Muscle layer of duodenum (tissue), 2 donors: ENCODE measurements at regions not wholly inside any gene's neighbourhood (a gene's known extent, or its start where the extent isn't known, plus 50 kb on each side); places are given as distances from the start of the nearest gene placed in this dataset.

ENCODE experiments used
- H3K27ac ChIP-seq: one replicate; pipeline ENCODE4 v1.7.0; 2013; ENCODE audit warnings: mild to moderate bottlenecking, low read length
- H3K27me3 ChIP-seq: one replicate; pipeline ENCODE4 v1.7.0; 2013; ENCODE audit warnings: low read depth, mild to moderate bottlenecking, control low read depth, low read length
- H3K36me3 ChIP-seq, 2 donors: one replicate each; pipeline ENCODE4 v1.7.0; 2013; ENCODE audit warnings: low read length in 2 of 2, control low read depth in 1 of 2, mild to moderate bottlenecking in 1 of 2; ENCODE audit not compliant: insufficient read depth in 2 of 2, control insufficient read depth in 1 of 2
- H3K4me1 ChIP-seq, 2 donors: one replicate each; pipeline ENCODE4 v1.7.0; 2013; ENCODE audit warnings: low read length in 2 of 2, mild to moderate bottlenecking in 2 of 2, control low read depth in 1 of 2, moderate library complexity in 1 of 2; ENCODE audit not compliant: insufficient read depth in 2 of 2, control insufficient read depth in 1 of 2
- H3K4me3 ChIP-seq, 2 donors: one replicate each; pipeline ENCODE4 v1.7.0; 2013; ENCODE audit warnings: low read length in 2 of 2, low read depth in 1 of 2, mild to moderate bottlenecking in 1 of 2
- H3K9me3 ChIP-seq, 2 donors: one replicate each; pipeline ENCODE4 v1.7.0; 2013; ENCODE audit warnings: low read length in 2 of 2, control low read depth in 1 of 2, mild to moderate bottlenecking in 1 of 2; ENCODE audit not compliant: control insufficient read depth in 1 of 2
- donor health status: healthy.

GRCh38 chr12:91931111-91931510 lies 214.5 kb downstream of the BTG1 start:
- H3K4me1 ChIP-seq = peaks cover 0 to 9% of the 10 kb centered on the region in 2 donors
- no peak overlapping the region for H3K4me3 ChIP-seq
- H3K27me3 ChIP-seq = no peaks in the 10 kb centered on the region
- no peaks in the 10 kb centered on the region for H3K36me3 ChIP-seq
- H3K27ac ChIP-seq = no peak overlapping the region
- no peaks in the 10 kb centered on the region for H3K9me3 ChIP-seq

GRCh38 chr12:91928501-91928900 lies 217.1 kb downstream of the BTG1 start:
- Histone ChIP-seq H3K4me3 (no peak overlapping the region), H3K9me3 (no peaks in the 10 kb centered on the region), H3K4me1 (peaks cover 0 to 6% of the 10 kb centered on the region in 2 donors), H3K27ac (no peak overlapping the region), H3K36me3 (no peaks in the 10 kb centered on the region), H3K27me3 (no peaks in the 10 kb centered on the region)

- Histone ChIP-seq H3K27me3 (no peaks in the 10 kb centered on the region), H3K4me3 (no peak overlapping the region), H3K9me3 (no peaks in the 10 kb centered on the region), H3K4me1 (peaks cover 0 to 6% of the 10 kb centered on the region in 2 donors), H3K27ac (no peak overlapping the region), H3K36me3 (no peaks in the 10 kb centered on the region)
Measured at GRCh38 chr12:91926848-91927247, 218.8 kb downstream of the BTG1 start.

GRCh38 chr12:91924827-91925226 lies 220.8 kb downstream of the BTG1 start:
- H3K36me3 ChIP-seq = no peaks in the 10 kb centered on the region
- H3K27me3 ChIP-seq = no peaks in the 10 kb centered on the region
- H3K9me3 ChIP-seq = no peaks in the 10 kb centered on the region
- peaks cover 0 to 6% of the 10 kb centered on the region in 2 donors for H3K4me1 ChIP-seq
- no peak overlapping the region for H3K27ac ChIP-seq
- no peak overlapping the region for H3K4me3 ChIP-seq

- H3K27ac ChIP-seq = no peak overlapping the region
Measured at GRCh38 chr12:91923864-91924263, 221.8 kb downstream of the BTG1 start.

GRCh38 chr12:91922674-91923073 lies 223.0 kb downstream of the BTG1 start:
- no peaks in the 10 kb centered on the region for H3K27me3 ChIP-seq
- no peak overlapping the region for H3K4me3 ChIP-seq
- no peak overlapping the region for H3K27ac ChIP-seq
- no peaks in the 10 kb centered on the region for H3K36me3 ChIP-seq
- peaks cover 0 to 6% of the 10 kb centered on the region in 2 donors for H3K4me1 ChIP-seq
- H3K9me3 ChIP-seq = no peaks in the 10 kb centered on the region

More at GRCh38 chr12:91923864-91924263, 221.8 kb downstream of the BTG1 start:
- H3K27me3 ChIP-seq = no peaks in the 10 kb centered on the region
- no peaks in the 10 kb centered on the region for H3K36me3 ChIP-seq
- H3K4me1 ChIP-seq = peaks cover 0 to 6% of the 10 kb centered on the region in 2 donors
- H3K9me3 ChIP-seq = no peaks in the 10 kb centered on the region
- no peak overlapping the region for H3K4me3 ChIP-seq

- peaks cover 0 to 6% of the 10 kb centered on the region in 2 donors for H3K4me1 ChIP-seq
- no peak overlapping the region for H3K4me3 ChIP-seq
- H3K27ac ChIP-seq = no peak overlapping the region
- H3K9me3 ChIP-seq = no peaks in the 10 kb centered on the region
- no peaks in the 10 kb centered on the region for H3K27me3 ChIP-seq
- H3K36me3 ChIP-seq = no peaks in the 10 kb centered on the region
Measured at GRCh38 chr12:91922139-91922538, 223.5 kb downstream of the BTG1 start.

GRCh38 chr12:91921555-91921954 lies 224.1 kb downstream of the BTG1 start:
- Histone ChIP-seq H3K4me1 (peaks cover 0 to under 1% of the 10 kb centered on the region in 2 donors), H3K9me3 (no peaks in the 10 kb centered on the region), H3K36me3 (no peaks in the 10 kb centered on the region), H3K4me3 (no peak overlapping the region), H3K27me3 (no peaks in the 10 kb centered on the region), H3K27ac (no peak overlapping the region)

GRCh38 chr12:91920741-91921140 lies 224.9 kb downstream of the BTG1 start:
- Histone ChIP-seq H3K36me3 (no peaks in the 10 kb centered on the region), H3K27me3 (no peaks in the 10 kb centered on the region), H3K27ac (no peak overlapping the region), H3K4me3 (no peak overlapping the region), H3K9me3 (no peaks in the 10 kb centered on the region), H3K4me1 (no peaks in the 10 kb centered on the region)

- Histone ChIP-seq H3K4me3 (no peak overlapping the region), H3K27me3 (no peaks in the 10 kb centered on the region), H3K4me1 (no peaks in the 10 kb centered on the region), H3K36me3 (no peaks in the 10 kb centered on the region), H3K9me3 (no peaks in the 10 kb centered on the region), H3K27ac (no peak overlapping the region)
Measured at GRCh38 chr12:91920276-91920675, 225.4 kb downstream of the BTG1 start.

GRCh38 chr12:91918431-91918830 lies 227.2 kb downstream of the BTG1 start:
- no peak overlapping the region for H3K27ac ChIP-seq
- no peaks in the 10 kb centered on the region for H3K9me3 ChIP-seq
- H3K4me1 ChIP-seq = no peaks in the 10 kb centered on the region
- H3K27me3 ChIP-seq = no peaks in the 10 kb centered on the region
- H3K4me3 ChIP-seq = no peak overlapping the region
- H3K36me3 ChIP-seq = no peaks in the 10 kb centered on the region

- Histone ChIP-seq H3K27ac (no peak overlapping the region), H3K36me3 (no peaks in the 10 kb centered on the region), H3K9me3 (no peaks in the 10 kb centered on the region), H3K4me1 (no peaks in the 10 kb centered on the region), H3K27me3 (no peaks in the 10 kb centered on the region), H3K4me3 (no peak overlapping the region)
Measured at GRCh38 chr12:91914701-91915100, 230.9 kb downstream of the BTG1 start.
